Heart left ventricle (tissue), 16 donors: ENCODE measurements at regions not wholly inside any gene's neighbourhood (a gene's known extent, or its start where the extent isn't known, plus 50 kb on each side); places are given as distances from the start of the nearest gene placed in this dataset.

Experiments
- ATAC-seq, 4 donors: fragments of 200-7000 bp; cut with Tn5 transposase; one replicate each; pipeline ENCODE4 v1.9.1; 2020 to 2022; ENCODE audit warnings: moderate library complexity in 4 of 4, mild to moderate bottlenecking in 3 of 4, moderate number of reproducible peaks in 1 of 4
- DNase-seq, 5 donors: peaks; one replicate each; pipeline ENCODE4 v3.0.0-alpha.2; 2020
- H3K27ac ChIP-seq, 12 donors: fragments of 200-600 bp; sonication (generic) in 4 of 12; one replicate each; pipeline versions ENCODE4 v1.5.0 to v1.8.0; 2016 to 2022; ENCODE audit warnings: mild to moderate bottlenecking in 2 of 12
- H3K27me3 ChIP-seq, 9 donors: fragments of 200-600 bp; sonication (generic) in 2 of 9; one replicate each; pipeline versions ENCODE4 v1.5.1 to v1.8.0; 2016 to 2022; ENCODE audit warnings: mild to moderate bottlenecking in 3 of 9
- H3K36me3 ChIP-seq, 9 donors: fragments of 200-600 bp; sonication (generic) in 2 of 9; one replicate each; pipeline versions ENCODE4 v1.5.0 to v1.8.0; 2018 to 2022; ENCODE audit warnings: mild to moderate bottlenecking in 2 of 9
- H3K4me1 ChIP-seq, 12 donors: fragments of 200-600 bp; sonication (generic) in 4 of 12; one replicate each; pipeline versions ENCODE4 v1.5.0 to v1.8.0; 2016 to 2022; ENCODE audit warnings: mild to moderate bottlenecking in 3 of 12
- H3K4me3 ChIP-seq, 12 donors: fragments of 200-600 bp; sonication (generic) in 4 of 12; one replicate each; pipeline versions ENCODE4 v1.5.0 to v1.8.0; 2017 to 2022; ENCODE audit warnings: mild to moderate bottlenecking in 9 of 12, moderate library complexity in 4 of 12
- H3K9me3 ChIP-seq, 12 donors: fragments of 200-600 bp; sonication (generic) in 4 of 12; one replicate each; pipeline versions ENCODE4 v1.5.0 to v1.8.0; 2016 to 2022; ENCODE audit warnings: mild to moderate bottlenecking in 1 of 12
- POLR2A ChIP-seq, 2 donors: fragments of 450-650 bp; IDR thresholded peaks; one replicate each; pipeline ENCODE4 v1.6.1; 2017; ENCODE audit warnings: antibody characterized with exemption in 2 of 2, mild to moderate bottlenecking in 2 of 2, moderate library complexity in 2 of 2
- WGBS, 4 donors: extraction: QIAGEN DNeasy Blood & Tissue Kit in 2 of 4; methylation state at CpG; one replicate each; pipeline versions ENCODE4 v1.1.5 to v1.1.7; 2013 to 2018; 5-methylcytosine and 5-hydroxymethylcytosine counted together
- intact Hi-C, 10 donors: fragments of 100-400 bp; cut with DNase I; formaldehyde crosslinking; loops; one replicate each; pipeline versions ENCODE4 v1.11.1 to v1.14.2; 2022
- TF ChIP-seq, protein P1 (sequence below), 12 donors: fragments of 200-600 bp; sonication (generic) in 4 of 12; IDR thresholded peaks; one replicate each; pipeline versions ENCODE4 v1.5.0 to v1.8.0; 2018 to 2022; ENCODE audit warnings: antibody characterized with exemption in 12 of 12, mild to moderate bottlenecking in 5 of 12
- donor health status: ischemic (EF 13 %, LVEDD 7.1; RV severe dilation, severe dysfunction).
- donor health status: healthy with polysubstance abuse.
- donor health status: DM: no; HTN: yes; CAD: no.
- donor health status: DM: no; HTN: no; CAD: no.
- donor health status: ischemic (EF 25% LVEDD 6.9; RV normal size, moderate dysfunction).
- donor health status: ischemic (EF 25% LVEDD 5.7; RV mildly dilated, moderate dysfunction).
- donor health status: healthy.
- donor health status: DM: yes; HTN: yes; CAD: no.
- donor health status: ischemic (EF 35%, LVEDD 5.7; RV mildly dilated, moderate dysfunction).
- donor health status: nonischemic (EF 11% LVEDD 7.7; RV severe dilation, severe dysfunction).
- donor health status: DM: yes; HTN: yes; CAD: no.
- donor health status: PGD.
- donor health status: ischemic (EF 29% LVEDD 5.4; RV normal size, mild dysfunction).
- donor health status: nonischemic (EF 23%, LVEDD 6.1; RV moderate dilation, normal function).

DNA sequence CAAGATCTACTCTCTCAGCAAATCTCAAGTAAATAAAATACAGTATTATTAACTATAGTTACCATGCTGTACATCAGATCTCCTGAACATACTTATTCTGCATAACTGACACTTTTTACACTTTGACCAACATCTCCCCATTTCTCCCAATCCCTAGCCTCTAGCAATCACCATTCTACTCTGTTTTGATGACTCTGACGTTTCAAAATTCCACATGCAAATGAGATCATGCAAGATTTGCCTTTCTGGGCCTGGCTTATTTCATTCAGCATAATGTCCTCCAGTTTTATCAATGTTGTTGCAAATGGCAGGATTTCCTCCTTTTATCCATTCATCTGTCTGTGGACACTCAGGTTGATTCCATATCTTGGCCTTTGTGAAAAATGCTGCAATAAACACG lies 266.3 kb downstream of the RFPL4B start:
- Histone ChIP-seq H3K4me1 (no peaks in the 10 kb centered on the region), H3K36me3 (no peaks in the 10 kb centered on the region), H3K9me3 (peaks cover 0 to 16% (median 10%) of the 10 kb centered on the region in 12 donors), H3K27ac (no peak overlapping the region), H3K4me3 (no peak overlapping the region), H3K27me3 (no peaks in the 10 kb centered on the region)
- no peak for TF ChIP-seq POLR2A (IDR thresholded peaks at IDR 0.05)
- TF ChIP-seq, protein P1, sequence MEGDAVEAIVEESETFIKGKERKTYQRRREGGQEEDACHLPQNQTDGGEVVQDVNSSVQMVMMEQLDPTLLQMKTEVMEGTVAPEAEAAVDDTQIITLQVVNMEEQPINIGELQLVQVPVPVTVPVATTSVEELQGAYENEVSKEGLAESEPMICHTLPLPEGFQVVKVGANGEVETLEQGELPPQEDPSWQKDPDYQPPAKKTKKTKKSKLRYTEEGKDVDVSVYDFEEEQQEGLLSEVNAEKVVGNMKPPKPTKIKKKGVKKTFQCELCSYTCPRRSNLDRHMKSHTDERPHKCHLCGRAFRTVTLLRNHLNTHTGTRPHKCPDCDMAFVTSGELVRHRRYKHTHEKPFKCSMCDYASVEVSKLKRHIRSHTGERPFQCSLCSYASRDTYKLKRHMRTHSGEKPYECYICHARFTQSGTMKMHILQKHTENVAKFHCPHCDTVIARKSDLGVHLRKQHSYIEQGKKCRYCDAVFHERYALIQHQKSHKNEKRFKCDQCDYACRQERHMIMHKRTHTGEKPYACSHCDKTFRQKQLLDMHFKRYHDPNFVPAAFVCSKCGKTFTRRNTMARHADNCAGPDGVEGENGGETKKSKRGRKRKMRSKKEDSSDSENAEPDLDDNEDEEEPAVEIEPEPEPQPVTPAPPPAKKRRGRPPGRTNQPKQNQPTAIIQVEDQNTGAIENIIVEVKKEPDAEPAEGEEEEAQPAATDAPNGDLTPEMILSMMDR (IDR thresholded peaks at IDR 0.05) = no peak
- 63 to 67% (median 66%) methylated on average over 2 of the region's 2 CpGs for WGBS, 4 donors
- no peak for ATAC-seq
- intact Hi-C loops = no loop called here
- DNase-seq = no peak

DNA sequence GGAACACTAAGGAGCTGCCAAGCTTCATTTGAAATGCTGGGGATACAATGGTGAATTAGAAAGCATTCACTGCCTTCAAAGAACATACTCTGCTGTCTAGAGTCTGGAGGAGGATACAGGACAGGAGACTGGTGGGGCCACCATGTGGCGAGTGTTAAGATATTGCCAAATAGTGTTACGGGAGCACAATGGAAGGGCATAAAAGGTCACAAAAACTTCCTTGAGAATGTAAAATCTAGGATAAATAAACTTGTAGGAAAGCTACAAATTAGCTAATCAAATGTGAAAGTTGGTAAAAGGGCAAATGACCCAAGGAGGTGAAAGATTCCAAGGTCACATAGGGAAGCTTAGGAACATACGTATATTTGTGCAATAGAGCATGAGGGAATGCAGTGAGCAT lies 271.7 kb downstream of the RFPL4B start:
- 48 to 70% (median 57%) methylated on average over 3 of the region's 3 CpGs for WGBS, 4 donors
- ATAC-seq (no peak), DNase-seq (no peak)
- no peaks in the 10 kb centered on the region for H3K27me3 ChIP-seq
- TF ChIP-seq, protein P1 (IDR thresholded peaks at IDR 0.05) = peak in 1 of 12 donors; percentile 15
- TF ChIP-seq POLR2A (IDR thresholded peaks at IDR 0.05) = no peak
- intact Hi-C loops = no loop called here
- H3K36me3 ChIP-seq = no peaks in the 10 kb centered on the region
- no peaks in the 10 kb centered on the region for H3K4me1 ChIP-seq
- no peak overlapping the region for H3K4me3 ChIP-seq
- no peak overlapping the region for H3K27ac ChIP-seq
- H3K9me3 ChIP-seq = no peaks in the 10 kb centered on the region

DNA sequence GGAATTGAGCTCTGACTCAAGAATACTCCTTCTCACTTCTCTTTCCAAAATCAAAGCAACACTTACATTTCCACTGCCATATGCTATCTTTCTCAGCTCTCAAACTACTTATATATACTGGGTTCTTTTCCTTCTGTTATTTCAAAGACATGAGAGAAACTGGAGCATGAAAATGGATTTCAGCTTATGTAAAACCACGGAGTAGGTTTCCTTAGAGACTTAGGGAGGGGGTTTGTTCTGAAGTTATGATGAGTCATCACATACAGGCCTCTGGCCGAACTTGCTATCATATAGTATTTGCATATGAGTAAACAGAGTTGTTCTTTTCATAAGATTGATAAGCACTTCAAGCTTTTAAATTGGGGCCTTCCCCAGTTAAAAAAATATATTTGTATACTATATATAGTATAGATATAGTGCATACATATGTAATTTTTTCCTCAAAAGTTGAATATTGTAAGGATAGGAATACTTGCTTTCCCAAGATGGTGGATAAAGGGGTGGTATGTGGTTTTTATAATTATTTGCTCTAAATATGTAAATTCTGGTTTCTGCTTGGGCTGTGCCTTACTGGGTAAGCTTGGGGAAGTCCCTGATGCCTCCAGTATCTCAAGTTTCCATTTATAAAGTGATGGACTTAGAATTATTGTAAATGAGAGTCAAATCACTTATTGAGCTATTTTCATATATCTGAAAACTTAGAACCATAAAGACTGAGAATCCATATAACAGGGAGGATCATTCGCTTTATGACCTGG lies 273.9 kb downstream of the RFPL4B start:
- H3K27me3 ChIP-seq = no peaks in the 10 kb centered on the region
- H3K9me3 ChIP-seq = no peaks in the 10 kb centered on the region
- DNase-seq (no peak), ATAC-seq (no peak)
- 69 to 74% (median 72%) methylated on average over 3 of the region's 3 CpGs for WGBS, 4 donors
- no peaks in the 10 kb centered on the region for H3K36me3 ChIP-seq
- no peak overlapping the region for H3K27ac ChIP-seq
- TF ChIP-seq, protein P1 (IDR thresholded peaks at IDR 0.05) = no peak
- no peak for TF ChIP-seq POLR2A (IDR thresholded peaks at IDR 0.05)
- H3K4me1 ChIP-seq = no peaks in the 10 kb centered on the region
- no peak overlapping the region for H3K4me3 ChIP-seq
- intact Hi-C loops = no loop called here

DNA sequence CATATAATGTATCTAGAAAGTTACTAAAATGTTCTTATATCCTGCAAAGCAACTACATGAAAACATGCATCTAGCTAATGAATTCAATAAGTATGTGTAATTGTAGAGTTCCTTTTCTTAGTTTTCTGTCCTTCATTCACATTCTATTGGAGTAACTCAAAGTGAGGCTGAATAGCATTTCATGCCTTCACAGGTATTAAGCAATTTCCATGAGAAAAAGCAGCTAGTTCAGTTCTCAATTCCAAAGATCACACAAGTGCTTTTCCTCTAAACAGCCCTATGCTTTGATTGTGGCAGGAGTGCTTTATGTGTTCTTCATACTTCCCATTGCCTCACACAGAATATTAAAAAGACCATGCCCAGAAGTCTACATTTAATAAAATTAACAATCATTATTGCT lies 274.9 kb downstream of the RFPL4B start:
- TF ChIP-seq, protein P1 (IDR thresholded peaks at IDR 0.05) = no peak
- TF ChIP-seq POLR2A (IDR thresholded peaks at IDR 0.05) = no peak
- no peak for DNase-seq
- no peaks in the 10 kb centered on the region for H3K27me3 ChIP-seq

More for the DNA sequence above, 274.9 kb downstream of the RFPL4B start:
- Histone ChIP-seq H3K4me3 (no peak overlapping the region), H3K4me1 (no peaks in the 10 kb centered on the region), H3K9me3 (no peaks in the 10 kb centered on the region), H3K36me3 (no peaks in the 10 kb centered on the region), H3K27ac (no peak overlapping the region)
- no peak for ATAC-seq
- intact Hi-C loops = no loop called here
